Testis (tissue), 2 donors: ENCODE measurements at regions not wholly inside any gene's neighbourhood (a gene's known extent, or its start where the extent isn't known, plus 50 kb on each side); places are given as distances from the start of the nearest gene placed in this dataset.

ENCODE experiments used
- POLR2A ChIP-seq: fragments of 450-650 bp; IDR thresholded peaks from one replicate; pipeline ENCODE4 v1.6.1; 2017; ENCODE audit warnings: antibody characterized with exemption, mild to moderate bottlenecking, moderate library complexity
- TF ChIP-seq, protein P1 (sequence below), 3 experiments: fragments of 450-650 bp in 2 of 3; fragments of 200-600 bp in 1 of 3; sonication (generic) in 1 of 3; IDR thresholded peaks; one replicate each; pipeline ENCODE4 v1.5.1; 2016 to 2019; ENCODE audit warnings: antibody characterized with exemption in 3 of 3, mild to moderate bottlenecking in 2 of 3, moderate library complexity in 1 of 3

DNA sequence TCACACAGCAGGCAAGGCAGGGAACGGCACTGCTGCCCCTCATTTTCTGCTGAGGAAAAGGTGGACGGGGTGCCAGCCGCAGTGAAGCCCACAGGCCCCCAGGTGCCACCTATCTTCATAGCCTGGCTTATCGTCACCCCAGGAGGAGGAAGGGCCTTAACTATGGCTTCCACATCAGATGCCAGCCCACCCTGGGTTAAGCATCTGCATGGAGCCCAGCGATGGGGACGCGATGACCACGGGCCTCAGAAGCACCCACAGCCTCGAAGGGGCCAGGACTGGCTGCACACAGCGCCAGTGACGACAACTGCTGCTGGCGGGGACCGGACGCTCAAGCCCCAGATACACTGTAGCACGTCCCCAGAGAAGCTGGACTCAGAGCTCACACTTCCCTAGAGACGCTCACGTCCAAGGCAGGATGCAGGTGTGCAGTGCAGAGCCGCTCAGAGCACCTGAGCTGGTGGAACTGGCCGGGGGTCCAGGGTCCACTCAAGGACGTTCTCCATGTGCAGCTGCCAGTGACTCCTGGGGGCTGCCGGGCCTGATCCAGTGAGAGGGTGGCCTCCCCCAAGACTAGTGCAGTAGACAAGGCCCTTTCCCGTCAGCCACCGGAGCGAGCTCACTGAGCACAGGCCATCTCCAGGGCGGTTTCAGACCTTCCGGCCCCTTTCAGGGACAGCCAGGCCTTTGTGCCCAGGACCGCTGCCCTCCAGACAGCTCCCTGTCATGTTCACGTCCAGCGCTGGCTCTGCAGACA lies 83.0 kb downstream of the YTHDF1 start:
- TF ChIP-seq, protein P1, sequence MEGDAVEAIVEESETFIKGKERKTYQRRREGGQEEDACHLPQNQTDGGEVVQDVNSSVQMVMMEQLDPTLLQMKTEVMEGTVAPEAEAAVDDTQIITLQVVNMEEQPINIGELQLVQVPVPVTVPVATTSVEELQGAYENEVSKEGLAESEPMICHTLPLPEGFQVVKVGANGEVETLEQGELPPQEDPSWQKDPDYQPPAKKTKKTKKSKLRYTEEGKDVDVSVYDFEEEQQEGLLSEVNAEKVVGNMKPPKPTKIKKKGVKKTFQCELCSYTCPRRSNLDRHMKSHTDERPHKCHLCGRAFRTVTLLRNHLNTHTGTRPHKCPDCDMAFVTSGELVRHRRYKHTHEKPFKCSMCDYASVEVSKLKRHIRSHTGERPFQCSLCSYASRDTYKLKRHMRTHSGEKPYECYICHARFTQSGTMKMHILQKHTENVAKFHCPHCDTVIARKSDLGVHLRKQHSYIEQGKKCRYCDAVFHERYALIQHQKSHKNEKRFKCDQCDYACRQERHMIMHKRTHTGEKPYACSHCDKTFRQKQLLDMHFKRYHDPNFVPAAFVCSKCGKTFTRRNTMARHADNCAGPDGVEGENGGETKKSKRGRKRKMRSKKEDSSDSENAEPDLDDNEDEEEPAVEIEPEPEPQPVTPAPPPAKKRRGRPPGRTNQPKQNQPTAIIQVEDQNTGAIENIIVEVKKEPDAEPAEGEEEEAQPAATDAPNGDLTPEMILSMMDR (IDR thresholded peaks at IDR 0.05), result no peak
- no peak for TF ChIP-seq POLR2A
